Activated CD4-positive, alpha-beta T cell treated with anti-CD3 and anti-CD28 coated beads, Interleukin-2, amount 10 ng/mL, durations not matched to agents 7 days and 5 days (primary cell): ENCODE measurements at regions not wholly inside any gene's neighbourhood (a gene's known extent, or its start where the extent isn't known, plus 50 kb on each side); places are given as distances from the start of the nearest gene placed in this dataset.

Source experiments
- CTCF ChIA-PET: fragments of 350-600 bp; sonication (Branson Sonifier 250); formaldehyde crosslinking; loops from one replicate; lab custom pipeline; 2021; ENCODE audit warnings: antibody characterized with exemption; lab: Charles Lee
- POLR2A ChIA-PET: fragments of 350-600 bp; sonication (Branson Sonifier 250); formaldehyde crosslinking; loops from one replicate; lab custom pipeline; 2021; ENCODE audit warnings: antibody characterized with exemption; lab: Charles Lee
- DNase-seq: peaks from one replicate; pipeline ENCODE4 v3.0.0-alpha.2; 2020
- H3K27ac Mint-ChIP-seq: one replicate; pipeline ENCODE4 v1.8.0; 2021; ENCODE audit warnings: mild to moderate bottlenecking, moderate library complexity, mixed read lengths
- H3K27me3 Mint-ChIP-seq: one replicate; pipeline ENCODE4 v1.8.0; 2021; ENCODE audit warnings: mixed read lengths
- H3K36me3 Mint-ChIP-seq: one replicate; pipeline ENCODE4 v1.8.0; 2021; ENCODE audit warnings: low read depth, mixed read lengths
- H3K4me1 Mint-ChIP-seq: one replicate; pipeline ENCODE4 v1.8.0; 2021; ENCODE audit warnings: mixed read lengths
- H3K4me3 Mint-ChIP-seq: one replicate; pipeline ENCODE4 v1.8.0; 2021; ENCODE audit warnings: mild to moderate bottlenecking, moderate library complexity, mixed read lengths
- H3K9me3 Mint-ChIP-seq: one replicate; pipeline ENCODE4 v1.8.0; 2021; ENCODE audit warnings: mixed read lengths

- H3K9me3 Mint-ChIP-seq = peaks cover 38% of the 10 kb centered on the region
- CTCF ChIA-PET = no interaction called here
- H3K27me3 Mint-ChIP-seq = no peaks in the 10 kb centered on the region
- POLR2A ChIA-PET = no interaction called here
- H3K36me3 Mint-ChIP-seq = no peaks in the 10 kb centered on the region
- H3K4me1 Mint-ChIP-seq = no peaks in the 10 kb centered on the region
- H3K4me3 Mint-ChIP-seq = no peak overlapping the region
- DNase-seq = no peak
- no peak overlapping the region for H3K27ac Mint-ChIP-seq
These were observed 272.1 kb upstream of the DEFB115 start for GRCh38 chr20:30985386-30985785.
